ENCODE measurements at regions not wholly inside any gene's neighbourhood (a gene's known extent, or its start where the extent isn't known, plus 50 kb on each side); places are given as distances from the start of the nearest gene placed in this dataset.

DNA sequence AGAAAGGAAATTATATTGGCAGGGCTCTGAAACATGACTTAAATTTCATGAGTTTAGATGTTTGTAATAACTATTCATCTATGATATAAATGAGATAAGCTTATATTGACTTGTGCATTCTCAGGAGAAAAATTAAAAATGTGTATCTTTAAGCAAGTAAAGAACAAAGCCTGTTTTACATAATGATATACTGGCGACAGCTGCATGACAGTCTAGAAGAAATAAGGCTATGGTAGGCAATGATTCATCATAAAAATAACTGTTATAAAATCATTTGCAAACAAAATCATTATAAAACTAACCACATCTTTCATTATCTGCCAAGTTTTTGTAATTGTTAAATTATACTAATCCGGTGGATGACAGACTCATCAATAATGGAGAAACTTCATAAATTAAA lies 188.1 kb downstream of the ADAM29 start:
- Histone ChIP-seq H3K9ac (ENCODE audit: insufficient read depth in 1 of 2, low read length in 2 of 2) (no peak overlapping the region), H3K4me1 (ENCODE audit: control insufficient read depth in 5 of 5, insufficient read depth in 5 of 5, low read length in 5 of 5) (no peaks in the 10 kb centered on the region), H3K27ac (ENCODE audit: low read depth in 1 of 2, low read length in 1 of 2) (no peak overlapping the region), H3K9me3 (ENCODE audit: control insufficient read depth in 4 of 4, insufficient read depth in 3 of 4, low read length in 3 of 4) (peaks cover 0 to 8% (median 3%) of the 10 kb centered on the region in 4 donors), H3K27me3 (ENCODE audit: control insufficient read depth in 3 of 3, insufficient read depth in 3 of 3, low read length in 2 of 3) (no peaks in the 10 kb centered on the region), H3K4me3 (no peak overlapping the region), H3K36me3 (ENCODE audit: control insufficient read depth in 4 of 4, insufficient read depth in 4 of 4, low read length in 4 of 4) (no peaks in the 10 kb centered on the region)
- ATAC-seq (ENCODE audit: insufficient read depth, low FRiP score) = no peak
- TF ChIP-seq, protein P1, sequence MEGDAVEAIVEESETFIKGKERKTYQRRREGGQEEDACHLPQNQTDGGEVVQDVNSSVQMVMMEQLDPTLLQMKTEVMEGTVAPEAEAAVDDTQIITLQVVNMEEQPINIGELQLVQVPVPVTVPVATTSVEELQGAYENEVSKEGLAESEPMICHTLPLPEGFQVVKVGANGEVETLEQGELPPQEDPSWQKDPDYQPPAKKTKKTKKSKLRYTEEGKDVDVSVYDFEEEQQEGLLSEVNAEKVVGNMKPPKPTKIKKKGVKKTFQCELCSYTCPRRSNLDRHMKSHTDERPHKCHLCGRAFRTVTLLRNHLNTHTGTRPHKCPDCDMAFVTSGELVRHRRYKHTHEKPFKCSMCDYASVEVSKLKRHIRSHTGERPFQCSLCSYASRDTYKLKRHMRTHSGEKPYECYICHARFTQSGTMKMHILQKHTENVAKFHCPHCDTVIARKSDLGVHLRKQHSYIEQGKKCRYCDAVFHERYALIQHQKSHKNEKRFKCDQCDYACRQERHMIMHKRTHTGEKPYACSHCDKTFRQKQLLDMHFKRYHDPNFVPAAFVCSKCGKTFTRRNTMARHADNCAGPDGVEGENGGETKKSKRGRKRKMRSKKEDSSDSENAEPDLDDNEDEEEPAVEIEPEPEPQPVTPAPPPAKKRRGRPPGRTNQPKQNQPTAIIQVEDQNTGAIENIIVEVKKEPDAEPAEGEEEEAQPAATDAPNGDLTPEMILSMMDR (IDR thresholded peaks at IDR 0.05; ENCODE audit: control extremely low read depth, extremely low read depth) = no peak
- WGBS, 2 donors = 71 to 78% methylated on average over 2 of the region's 2 CpGs
- no peak for DNase-seq

DNA sequence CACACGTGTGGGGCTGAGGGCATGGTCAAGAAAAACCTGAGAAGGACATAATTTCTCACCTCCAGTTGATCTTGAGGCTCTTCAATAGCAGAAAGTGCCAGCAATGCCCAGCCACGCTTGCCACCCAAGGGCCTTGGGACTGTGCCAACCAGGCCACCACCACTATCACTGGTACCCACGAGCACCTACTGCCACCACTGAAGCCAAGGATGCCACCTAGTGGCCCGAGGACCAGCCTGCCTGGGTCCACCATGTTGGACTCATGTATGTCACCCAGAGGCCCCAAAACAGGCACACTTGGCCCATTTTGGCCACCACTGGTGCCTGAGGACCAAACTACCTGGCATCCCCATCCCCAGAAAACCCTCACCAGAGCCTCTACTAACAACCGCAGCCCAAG lies 191.8 kb downstream of the ADAM29 start:
- Histone ChIP-seq H3K27ac (ENCODE audit: low read depth in 1 of 2, low read length in 1 of 2) (no peak overlapping the region), H3K4me1 (ENCODE audit: control insufficient read depth in 5 of 5, insufficient read depth in 5 of 5, low read length in 5 of 5) (no peaks in the 10 kb centered on the region), H3K4me3 (no peak overlapping the region), H3K27me3 (ENCODE audit: control insufficient read depth in 3 of 3, insufficient read depth in 3 of 3, low read length in 2 of 3) (no peaks in the 10 kb centered on the region), H3K36me3 (ENCODE audit: control insufficient read depth in 4 of 4, insufficient read depth in 4 of 4, low read length in 4 of 4) (no peaks in the 10 kb centered on the region), H3K9me3 (ENCODE audit: control insufficient read depth in 4 of 4, insufficient read depth in 3 of 4, low read length in 3 of 4) (peaks cover 0 to 8% (median 4%) of the 10 kb centered on the region in 4 donors), H3K9ac (ENCODE audit: insufficient read depth in 1 of 2, low read length in 2 of 2) (no peak overlapping the region)
- ATAC-seq (ENCODE audit: insufficient read depth, low FRiP score) (no peak), DNase-seq (no peak)
- 75 to 79% methylated on average over 5 of the region's 5 CpGs for WGBS, 2 donors
- TF ChIP-seq, protein P1 (IDR thresholded peaks at IDR 0.05; ENCODE audit: control extremely low read depth, extremely low read depth) = no peak

DNA sequence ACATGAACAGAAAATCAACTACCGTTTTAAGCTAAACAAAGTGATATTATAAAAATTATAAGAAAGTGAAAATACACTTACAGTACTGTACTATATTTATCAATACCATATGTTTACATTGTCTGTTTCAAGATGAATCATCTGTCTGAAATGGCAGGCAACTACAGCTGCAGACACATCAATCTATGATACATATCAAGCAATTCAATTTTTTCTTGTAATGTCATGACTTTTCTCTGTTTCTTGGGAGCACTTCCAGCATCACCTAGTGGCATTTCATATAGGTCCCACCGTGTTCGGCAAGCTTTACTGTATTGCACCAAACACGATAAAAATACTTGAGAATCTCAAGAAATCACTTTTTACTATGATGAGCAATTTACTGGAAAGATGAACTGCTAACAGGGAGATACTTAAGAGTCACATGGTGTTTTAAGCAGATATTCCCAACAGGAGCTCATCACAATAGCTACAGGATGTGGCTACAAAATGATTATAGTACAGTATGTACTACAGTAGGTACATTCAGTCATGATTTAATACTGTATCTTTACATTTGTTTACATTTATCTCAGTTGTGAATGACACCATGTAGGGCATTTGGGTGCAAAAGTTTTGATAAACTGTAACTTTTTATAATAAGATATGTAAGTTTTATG lies 207.4 kb downstream of the ADAM29 start:
- WGBS, 2 donors = 90 to 93% methylated on average over 4 of the region's 4 CpGs
- ATAC-seq (ENCODE audit: insufficient read depth, low FRiP score) (no peak), DNase-seq (no peak)
- H3K36me3 ChIP-seq (ENCODE audit: control insufficient read depth in 4 of 4, insufficient read depth in 4 of 4, low read length in 4 of 4) = no peaks in the 10 kb centered on the region
- no peak overlapping the region for H3K4me3 ChIP-seq
- TF ChIP-seq, protein P1 (IDR thresholded peaks at IDR 0.05; ENCODE audit: control extremely low read depth, extremely low read depth) = no peak
- H3K9me3 ChIP-seq (ENCODE audit: control insufficient read depth in 4 of 4, insufficient read depth in 3 of 4, low read length in 3 of 4) = peaks cover 0 to 7% (median 3%) of the 10 kb centered on the region in 4 donors
- H3K4me1 ChIP-seq (ENCODE audit: control insufficient read depth in 5 of 5, insufficient read depth in 5 of 5, low read length in 5 of 5) = no peaks in the 10 kb centered on the region
- H3K9ac ChIP-seq (ENCODE audit: insufficient read depth in 1 of 2, low read length in 2 of 2) = no peak overlapping the region
- H3K27me3 ChIP-seq (ENCODE audit: control insufficient read depth in 3 of 3, insufficient read depth in 3 of 3, low read length in 2 of 3) = no peaks in the 10 kb centered on the region
- H3K27ac ChIP-seq (ENCODE audit: low read depth in 1 of 2, low read length in 1 of 2) = no peak overlapping the region

DNA sequence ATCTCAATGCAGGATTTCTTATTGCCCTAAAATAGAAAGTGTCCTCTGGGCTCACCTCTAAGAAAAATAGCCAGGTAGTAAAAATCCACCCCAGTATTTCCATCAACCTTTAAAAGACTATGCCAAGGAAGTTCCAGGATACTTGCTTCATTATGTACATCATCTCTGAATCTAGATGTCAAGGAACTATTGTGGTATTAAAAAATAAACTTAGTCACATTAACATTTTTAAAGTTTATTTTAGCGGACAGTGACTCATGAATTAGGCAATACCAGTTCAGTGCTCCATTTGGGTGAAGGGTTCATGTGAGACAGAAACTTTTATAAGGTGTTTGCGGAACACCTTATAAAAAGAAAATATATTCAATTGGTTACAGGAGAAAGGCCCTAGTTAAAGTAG lies 209.2 kb downstream of the ADAM29 start:
- Histone ChIP-seq H3K27ac (ENCODE audit: low read depth in 1 of 2, low read length in 1 of 2) (no peak overlapping the region), H3K9me3 (ENCODE audit: control insufficient read depth in 4 of 4, insufficient read depth in 3 of 4, low read length in 3 of 4) (peaks cover 0 to 4% (median 0%) of the 10 kb centered on the region in 4 donors), H3K27me3 (ENCODE audit: control insufficient read depth in 3 of 3, insufficient read depth in 3 of 3, low read length in 2 of 3) (no peaks in the 10 kb centered on the region), H3K4me3 (no peak overlapping the region), H3K9ac (ENCODE audit: insufficient read depth in 1 of 2, low read length in 2 of 2) (no peak overlapping the region), H3K36me3 (ENCODE audit: control insufficient read depth in 4 of 4, insufficient read depth in 4 of 4, low read length in 4 of 4) (no peaks in the 10 kb centered on the region), H3K4me1 (ENCODE audit: control insufficient read depth in 5 of 5, insufficient read depth in 5 of 5, low read length in 5 of 5) (no peaks in the 10 kb centered on the region)
- 66 to 76% methylated on average over 2 of the region's 2 CpGs for WGBS, 2 donors
- TF ChIP-seq, protein P1 (IDR thresholded peaks at IDR 0.05; ENCODE audit: control extremely low read depth, extremely low read depth) = no peak
- no peak for DNase-seq
- ATAC-seq (ENCODE audit: insufficient read depth, low FRiP score) = no peak
